Trophoblast cell (in vitro differentiated cells and primary cell): ENCODE measurements at regions not wholly inside any gene's neighbourhood (a gene's known extent, or its start where the extent isn't known, plus 50 kb on each side); places are given as distances from the start of the nearest gene placed in this dataset.
A peak's percentile ranks its signal among the peaks of the same experiment; 100 is the strongest.

Experiments
- DNase-seq, 2 donors: peaks; one replicate each; pipeline ENCODE4 v3.0.0-alpha.2; 2016
- H2AFZ ChIP-seq: 2 replicates; pipeline ENCODE4 v1.6.1; 2013; ENCODE audit warnings: low read length, moderate library complexity, mild to moderate bottlenecking; ENCODE audit not compliant: insufficient read depth, poor library complexity
- H2AK5ac ChIP-seq: 2 replicates; pipeline ENCODE4 v1.6.1; 2013; ENCODE audit warnings: mild to moderate bottlenecking, low read length
- H2BK120ac ChIP-seq: 2 replicates; pipeline ENCODE4 v1.6.1; 2013; ENCODE audit warnings: low read length, mild to moderate bottlenecking, moderate library complexity; ENCODE audit not compliant: insufficient read depth, poor library complexity
- H2BK12ac ChIP-seq: 2 replicates; pipeline ENCODE4 v1.6.1; 2013; ENCODE audit warnings: mild to moderate bottlenecking, low read length, moderate library complexity
- H2BK5ac ChIP-seq: 2 replicates; pipeline ENCODE4 v1.6.1; 2013; ENCODE audit warnings: low read length, low read depth, moderate library complexity, mild to moderate bottlenecking; ENCODE audit not compliant: poor library complexity
- H3K14ac ChIP-seq: 2 replicates; pipeline ENCODE4 v1.6.1; 2013; ENCODE audit warnings: mild to moderate bottlenecking, low read length
- H3K18ac ChIP-seq: 2 replicates; pipeline ENCODE4 v1.6.1; 2013; ENCODE audit warnings: mild to moderate bottlenecking, low read length
- H3K23ac ChIP-seq: 2 replicates; pipeline ENCODE4 v1.6.1; 2013; ENCODE audit warnings: low read length
- H3K27ac ChIP-seq: 2 replicates; pipeline ENCODE4 v1.5.1; 2013; ENCODE audit warnings: low read depth, mild to moderate bottlenecking, inconsistent platforms, low read length, moderate library complexity
- H3K27me3 ChIP-seq: 2 replicates; pipeline ENCODE4 v1.6.1; 2013; ENCODE audit warnings: inconsistent platforms, mild to moderate bottlenecking, low read length, moderate library complexity; ENCODE audit not compliant: insufficient read depth
- H3K36me3 ChIP-seq, 2 experiments: 1 replicate in 1 of 2; 2 replicates in 1 of 2; pipeline ENCODE4 v1.6.1; 2013; ENCODE audit warnings: low read length in 2 of 2, mild to moderate bottlenecking in 2 of 2, moderate library complexity in 1 of 2; ENCODE audit not compliant: insufficient read depth in 2 of 2, control insufficient read depth in 1 of 2
- H3K4ac ChIP-seq: 2 replicates; pipeline ENCODE4 v1.6.1; 2013; ENCODE audit warnings: low read depth, mild to moderate bottlenecking, low read length, moderate library complexity
- H3K4me1 ChIP-seq, 2 experiments: 1 replicate in 1 of 2; 2 replicates in 1 of 2; pipeline ENCODE4 v1.6.1; 2013; ENCODE audit warnings: low read length in 2 of 2, mild to moderate bottlenecking in 2 of 2, moderate library complexity in 1 of 2; ENCODE audit not compliant: insufficient read depth in 2 of 2, control insufficient read depth in 1 of 2
- H3K4me2 ChIP-seq: 2 replicates; pipeline ENCODE4 v1.6.1; 2013; ENCODE audit warnings: inconsistent platforms, mild to moderate bottlenecking, low read length, moderate library complexity
- H3K4me3 ChIP-seq: 2 replicates; pipeline ENCODE4 v1.5.1; 2013; ENCODE audit warnings: mild to moderate bottlenecking, low read depth, low read length, inconsistent platforms
- H3K79me1 ChIP-seq: one replicate; pipeline ENCODE4 v1.6.1; 2013; ENCODE audit warnings: low read length
- H3K79me2 ChIP-seq: 2 replicates; pipeline ENCODE4 v1.6.1; 2013; ENCODE audit warnings: low read length, mild to moderate bottlenecking; ENCODE audit not compliant: control insufficient read depth, insufficient read depth, poor library complexity
- H3K9ac ChIP-seq: 2 replicates; pipeline ENCODE4 v1.6.1; 2013; ENCODE audit warnings: mild to moderate bottlenecking, low read length
- H3K9me3 ChIP-seq: 2 replicates; pipeline ENCODE4 v1.6.1; 2013; ENCODE audit warnings: low read depth, mild to moderate bottlenecking, control low read depth, inconsistent platforms, low read length; ENCODE audit not compliant: insufficient read depth
- H4K12ac ChIP-seq: 2 replicates; pipeline ENCODE4 v1.6.1; 2013; ENCODE audit warnings: low read depth, mild to moderate bottlenecking, low read length, moderate library complexity
- H4K8ac ChIP-seq: 2 replicates; pipeline ENCODE4 v1.6.1; 2013; ENCODE audit warnings: low read depth, mild to moderate bottlenecking, low read length, moderate library complexity
- H4K91ac ChIP-seq: one replicate; pipeline ENCODE4 v1.6.1; 2013; ENCODE audit warnings: low read depth, mild to moderate bottlenecking, low read length, moderate library complexity
- WGBS: extraction: QIAGEN DNeasy Blood & Tissue Kit; methylation state at CpG from one replicate; pipeline ENCODE4 v1.1.7; 2013; ENCODE audit warnings: missing lambda C conversion rate; ENCODE audit not compliant: insufficient read length, insufficient coverage; ENCODE audit errors: extremely low coverage; 5-methylcytosine and 5-hydroxymethylcytosine counted together

DNA sequence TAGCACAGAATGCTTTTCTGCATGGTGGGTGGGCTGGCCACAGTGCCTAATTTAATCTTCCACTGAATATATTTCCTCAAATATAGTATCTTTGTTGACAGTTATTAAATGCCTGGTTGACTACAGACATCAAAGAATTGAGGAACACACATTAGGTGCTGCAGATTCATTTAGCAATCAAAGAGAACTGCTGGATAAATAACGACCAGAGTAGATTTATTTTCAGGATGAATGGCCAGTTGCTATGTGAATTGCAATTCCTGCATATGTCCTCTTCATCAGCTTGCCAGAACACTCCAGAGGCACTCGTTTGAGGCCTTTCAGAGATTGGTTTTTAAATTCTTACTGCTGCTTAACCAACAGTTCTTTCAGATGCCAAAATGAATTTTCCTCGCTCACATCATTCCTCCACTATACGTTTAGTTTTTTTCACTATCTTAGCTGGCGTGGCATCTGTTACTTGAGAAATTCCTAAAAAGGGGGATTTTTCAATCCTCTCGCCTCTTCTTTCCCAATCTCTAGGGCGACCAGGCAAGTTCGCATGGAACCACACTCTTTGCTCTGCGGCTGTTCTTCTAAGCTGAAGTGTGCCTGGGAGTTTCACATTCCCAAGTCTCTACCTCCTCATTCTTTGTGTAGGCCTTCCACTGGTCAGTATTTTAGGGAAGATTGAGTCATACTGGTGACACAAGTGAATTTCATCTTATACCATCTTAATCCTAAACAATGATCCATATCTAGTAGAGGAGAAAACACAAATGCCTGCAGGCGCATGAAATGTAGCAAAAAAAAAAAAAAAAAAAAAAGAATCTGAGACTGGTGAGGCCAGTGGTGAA, 237.1 kb upstream of the NMUR2 start:
- H3K9ac ChIP-seq: no peak overlapping the region
- H3K79me2 ChIP-seq: no peaks in the 10 kb centered on the region
- H2BK12ac ChIP-seq: no peak overlapping the region
- H2AFZ ChIP-seq: no peak overlapping the region
- H3K27me3 ChIP-seq: no peaks in the 10 kb centered on the region
- no peak overlapping the region for H3K4ac ChIP-seq
- no peak overlapping the region for H3K18ac ChIP-seq
- H3K27ac ChIP-seq: no peak overlapping the region
- no peak overlapping the region for H2BK5ac ChIP-seq
- DNase-seq: peak; percentile 70 to 87
- no peak overlapping the region for H4K12ac ChIP-seq
- H3K9me3 ChIP-seq: no peaks in the 10 kb centered on the region
- H3K36me3 ChIP-seq: no peaks in the 10 kb centered on the region
- H3K4me3 ChIP-seq: no peak overlapping the region
- WGBS: no CpG with 5 or more reads among the region's 10 CpGs
- H3K79me1 ChIP-seq: no peaks in the 10 kb centered on the region
- H2AK5ac ChIP-seq: no peak overlapping the region
- H3K4me2 ChIP-seq: no peak overlapping the region
- H4K91ac ChIP-seq: no peak overlapping the region
- H3K23ac ChIP-seq: no peak overlapping the region
- no peaks in the 10 kb centered on the region for H3K4me1 ChIP-seq
- no peak overlapping the region for H2BK120ac ChIP-seq
- no peak overlapping the region for H3K14ac ChIP-seq
- H4K8ac ChIP-seq: no peak overlapping the region

DNA sequence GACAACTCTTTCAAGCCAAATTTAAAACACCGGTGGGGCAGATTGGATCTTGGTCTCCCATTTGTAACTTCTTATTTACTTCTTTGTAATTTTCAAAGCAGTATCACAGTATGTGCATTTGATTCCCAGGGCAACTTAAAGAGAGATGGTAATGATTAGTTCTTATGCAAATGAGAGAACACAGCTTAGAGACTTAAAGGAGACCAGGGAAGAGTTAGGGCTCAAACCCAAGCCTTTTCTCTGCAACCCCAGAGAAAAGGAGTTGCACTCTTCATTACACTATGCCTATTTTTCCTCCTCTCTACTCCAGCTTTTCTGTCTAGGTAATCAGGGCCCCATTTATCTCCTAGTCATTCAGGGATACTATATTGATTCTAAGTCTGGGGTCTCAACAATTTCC, 237.8 kb upstream of the NMUR2 start:
- no peak overlapping the region for H4K91ac ChIP-seq
- H3K4me2 ChIP-seq: no peak overlapping the region
- H3K4me3 ChIP-seq: no peak overlapping the region
- H2AK5ac ChIP-seq: no peak overlapping the region
- H3K23ac ChIP-seq: no peak overlapping the region
- no peaks in the 10 kb centered on the region for H3K27me3 ChIP-seq
- H3K9me3 ChIP-seq: no peaks in the 10 kb centered on the region
- no peak overlapping the region for H4K8ac ChIP-seq
- DNase-seq: no peak
- no peak overlapping the region for H2BK5ac ChIP-seq
- no peaks in the 10 kb centered on the region for H3K79me2 ChIP-seq
- H3K9ac ChIP-seq: no peak overlapping the region
- no peak overlapping the region for H3K4ac ChIP-seq
- H3K27ac ChIP-seq: no peak overlapping the region
- no peak overlapping the region for H2BK12ac ChIP-seq
- no peak overlapping the region for H3K14ac ChIP-seq
- H3K79me1 ChIP-seq: no peaks in the 10 kb centered on the region
- WGBS: no CpG with 5 or more reads among the region's 1 CpG
- H2BK120ac ChIP-seq: no peak overlapping the region
- no peaks in the 10 kb centered on the region for H3K36me3 ChIP-seq
- no peak overlapping the region for H2AFZ ChIP-seq
- no peak overlapping the region for H4K12ac ChIP-seq
- H3K4me1 ChIP-seq: no peaks in the 10 kb centered on the region
- H3K18ac ChIP-seq: no peak overlapping the region

DNA sequence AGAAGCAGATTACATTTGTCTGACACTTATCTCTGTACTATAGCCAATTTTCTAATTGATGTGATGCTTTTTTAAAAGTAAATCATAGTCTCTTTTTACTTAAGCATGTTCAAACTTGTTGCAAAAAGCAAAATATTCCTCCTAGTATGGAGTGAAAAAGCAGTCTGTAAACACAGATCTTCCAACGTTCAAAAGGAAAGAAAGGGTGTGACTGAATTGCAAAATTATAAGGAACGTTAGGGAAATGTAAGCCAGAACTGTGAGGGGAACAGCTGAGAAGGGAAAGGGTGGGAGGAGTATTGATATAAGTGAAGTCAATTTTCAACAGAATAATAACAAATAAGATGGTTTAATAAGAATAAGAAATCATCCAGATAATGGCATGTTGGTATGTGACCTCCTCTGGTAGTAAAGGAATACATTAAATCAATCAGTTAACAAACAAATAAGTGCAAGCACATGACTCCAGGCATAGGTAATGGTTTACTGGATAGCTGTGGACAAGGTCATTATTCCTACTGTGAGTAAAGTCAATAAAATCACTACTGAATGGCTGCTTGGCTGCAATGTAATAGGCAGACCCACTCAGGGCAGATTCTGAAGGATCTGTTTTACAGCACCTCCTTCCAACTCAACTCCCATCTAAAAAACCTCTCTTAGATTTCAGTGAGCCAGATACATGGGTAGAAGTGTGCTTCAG, 239.1 kb upstream of the NMUR2 start:
- no peak overlapping the region for H4K12ac ChIP-seq
- H2BK5ac ChIP-seq: no peak overlapping the region
- H3K4me2 ChIP-seq: no peak overlapping the region
- no peak overlapping the region for H4K91ac ChIP-seq
- H3K18ac ChIP-seq: no peak overlapping the region
- no peak overlapping the region for H4K8ac ChIP-seq
- no peak overlapping the region for H2BK120ac ChIP-seq
- H2AK5ac ChIP-seq: no peak overlapping the region
- no peaks in the 10 kb centered on the region for H3K27me3 ChIP-seq
- DNase-seq: no peak
- no peak overlapping the region for H3K9ac ChIP-seq
- H3K27ac ChIP-seq: no peak overlapping the region
- no peak overlapping the region for H3K4me3 ChIP-seq
- no peak overlapping the region for H2BK12ac ChIP-seq
- no peak overlapping the region for H3K4ac ChIP-seq
- no peak overlapping the region for H3K14ac ChIP-seq
- no peaks in the 10 kb centered on the region for H3K4me1 ChIP-seq
- no peak overlapping the region for H2AFZ ChIP-seq
- H3K79me2 ChIP-seq: no peaks in the 10 kb centered on the region
- no CpG with 5 or more reads among the region's 2 CpGs for WGBS
- H3K23ac ChIP-seq: no peak overlapping the region
- no peaks in the 10 kb centered on the region for H3K79me1 ChIP-seq
- H3K9me3 ChIP-seq: no peaks in the 10 kb centered on the region
- H3K36me3 ChIP-seq: no peaks in the 10 kb centered on the region

DNA sequence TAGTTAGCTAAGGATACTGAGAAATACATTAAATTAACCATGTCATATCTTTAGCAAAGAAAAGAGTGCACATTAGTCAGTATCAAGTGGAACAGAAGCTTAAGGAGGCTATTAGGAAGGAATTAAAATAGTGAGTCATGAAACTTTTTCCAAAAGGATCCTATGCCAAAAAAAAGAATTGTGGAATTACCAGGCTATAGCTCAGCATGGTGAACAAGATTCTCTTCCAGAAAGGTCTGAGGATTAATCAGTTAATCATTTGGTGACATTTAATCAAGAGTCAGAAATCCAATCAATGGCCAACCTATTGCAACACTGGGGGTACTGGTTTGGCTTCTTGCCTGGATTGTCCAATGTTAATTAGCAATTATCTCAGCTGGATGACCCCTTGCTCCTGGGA, 244.5 kb upstream of the NMUR2 start:
- Histone ChIP-seq H4K8ac (no peak overlapping the region), H3K9me3 (no peaks in the 10 kb centered on the region), H3K14ac (no peak overlapping the region), H3K18ac (no peak overlapping the region), H2AFZ (no peak overlapping the region), H2BK5ac (no peak overlapping the region), H3K27ac (no peak overlapping the region), H4K12ac (no peak overlapping the region), H2BK12ac (no peak overlapping the region), H3K36me3 (no peaks in the 10 kb centered on the region), H3K4ac (no peak overlapping the region), H3K79me2 (no peaks in the 10 kb centered on the region), H3K4me3 (no peak overlapping the region), H2BK120ac (no peak overlapping the region), H3K4me1 (no peaks in the 10 kb centered on the region), H3K79me1 (no peaks in the 10 kb centered on the region), H3K23ac (no peak overlapping the region), H3K9ac (no peak overlapping the region), H3K27me3 (no peaks in the 10 kb centered on the region), H2AK5ac (no peak overlapping the region), H3K4me2 (no peak overlapping the region), H4K91ac (no peak overlapping the region)
- DNase-seq: no peak
